Embryonic facial prominence (tissue), 1 donor: ENCODE measurements at regions not wholly inside any gene's neighbourhood (a gene's known extent, or its start where the extent isn't known, plus 50 kb on each side); places are given as distances from the start of the nearest gene placed in this dataset.
"Not testable (repeated sequence)": the region's sequence is repeated elsewhere in the genome, so short reads cannot be mapped to it uniquely, and the experiment has no call there.

Experiments
- DNase-seq: peaks from one replicate; pipeline ENCODE4 v3.0.0-alpha.2; 2016; ENCODE audit errors: extremely low spot score

DNA sequence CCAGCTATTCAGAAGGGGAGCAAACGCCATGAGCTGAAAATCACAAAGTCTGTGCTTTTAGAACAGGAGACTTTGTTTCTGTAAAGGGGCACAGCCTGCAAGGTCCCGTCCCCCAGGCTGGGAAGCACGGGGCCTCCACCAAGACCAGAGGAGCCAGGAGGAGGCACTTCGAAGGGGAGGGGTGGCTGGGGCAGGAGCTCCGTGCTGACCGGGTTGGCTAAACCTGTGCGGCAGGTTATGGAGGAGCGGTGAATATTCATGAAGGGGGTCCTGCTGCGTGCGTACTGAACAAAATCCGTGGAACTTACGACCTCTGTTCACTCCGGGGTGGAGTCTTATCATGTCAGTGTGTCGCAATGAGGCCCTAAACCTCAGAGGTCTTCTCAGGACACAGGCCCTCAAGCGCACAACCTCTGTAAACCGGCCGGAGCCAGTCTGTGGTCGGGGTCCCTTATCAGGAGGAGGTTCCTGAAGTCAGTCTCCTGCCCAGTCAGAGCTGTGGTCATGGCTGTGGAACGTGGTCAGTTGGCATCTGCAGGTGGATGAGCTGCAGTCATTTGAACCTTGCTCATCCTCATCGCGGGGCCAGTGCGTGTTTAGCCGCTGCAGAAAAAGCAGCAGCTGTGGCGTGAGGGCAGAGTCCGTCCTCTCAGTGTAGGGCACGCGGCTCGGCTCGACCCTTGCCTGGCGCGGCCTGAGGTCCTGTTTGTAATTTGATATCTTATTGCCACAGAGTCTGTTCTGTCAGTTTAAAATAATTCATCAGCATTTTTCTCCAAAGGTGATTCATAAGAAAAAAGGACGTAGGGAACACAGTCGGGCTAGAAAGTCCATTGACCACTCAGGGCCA lies 5507.7 kb upstream of the TPTE start:
- DNase-seq = not testable (repeated sequence)

DNA sequence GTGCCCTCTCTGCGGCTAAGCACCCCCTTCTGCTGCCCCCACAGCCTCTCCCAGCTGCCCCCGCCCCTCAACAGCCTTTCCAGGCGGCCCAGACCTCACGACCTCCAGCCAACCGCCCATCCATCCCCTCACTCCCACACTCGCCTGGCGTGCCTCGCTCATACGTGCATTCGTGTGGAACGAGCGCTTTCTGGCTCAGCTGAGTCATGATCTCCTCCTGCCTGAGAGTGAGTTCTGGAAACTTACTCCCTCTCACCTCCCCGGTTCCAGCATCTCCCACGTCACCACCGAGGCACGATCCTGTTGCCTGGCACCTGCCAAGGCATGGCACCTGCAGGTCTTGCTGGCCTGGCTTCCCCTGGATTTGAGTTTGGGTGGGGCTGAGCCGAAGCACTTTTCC lies 5506.2 kb upstream of the TPTE start:
- not testable (repeated sequence) for DNase-seq

DNA sequence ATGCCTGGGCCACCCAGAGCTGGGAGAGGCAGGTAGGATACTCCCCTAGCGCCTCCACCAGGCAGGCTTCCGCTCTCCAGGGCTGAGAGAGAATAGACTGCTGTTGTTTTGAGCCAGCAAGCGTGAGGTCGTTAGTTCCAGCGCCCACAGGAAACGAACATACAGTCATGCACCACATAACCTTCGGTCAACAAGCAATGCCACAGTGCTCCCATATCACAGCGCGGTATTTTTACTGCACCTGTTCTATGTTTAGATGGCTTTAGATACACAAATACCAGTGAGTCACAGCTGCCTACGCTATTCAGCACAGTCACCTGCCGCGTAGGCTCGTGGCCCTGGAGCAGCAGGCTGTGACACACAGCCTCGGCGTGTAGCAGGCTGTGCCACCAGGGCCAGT lies 5502.3 kb upstream of the TPTE start:
- DNase-seq = not testable (repeated sequence)

- not testable (repeated sequence) for DNase-seq
These were observed 5499.6 kb upstream of the TPTE start for GRCh38 chr21:5021815-5022214.

DNA sequence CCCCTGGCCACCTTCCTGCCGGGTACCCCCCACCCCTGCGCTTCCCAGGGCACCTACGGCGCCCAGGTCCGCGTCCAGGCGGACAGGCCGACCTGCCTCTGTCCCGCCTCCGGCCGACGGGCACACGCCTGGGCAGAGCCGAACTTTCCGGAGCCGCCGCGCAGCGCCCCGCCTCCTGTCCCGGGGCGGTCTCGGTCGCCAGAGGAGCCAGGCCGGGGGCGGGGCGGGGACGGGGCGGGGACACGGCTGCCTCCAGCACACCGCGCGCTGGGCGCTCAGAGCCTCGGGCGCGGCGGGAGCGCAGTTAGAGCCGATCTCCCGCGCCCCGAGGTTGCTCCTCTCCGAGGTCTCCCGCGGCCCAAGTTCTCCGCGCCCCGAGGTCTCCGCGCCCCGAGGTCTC lies 5499.1 kb upstream of the TPTE start:
- DNase-seq = not testable (repeated sequence)

DNA sequence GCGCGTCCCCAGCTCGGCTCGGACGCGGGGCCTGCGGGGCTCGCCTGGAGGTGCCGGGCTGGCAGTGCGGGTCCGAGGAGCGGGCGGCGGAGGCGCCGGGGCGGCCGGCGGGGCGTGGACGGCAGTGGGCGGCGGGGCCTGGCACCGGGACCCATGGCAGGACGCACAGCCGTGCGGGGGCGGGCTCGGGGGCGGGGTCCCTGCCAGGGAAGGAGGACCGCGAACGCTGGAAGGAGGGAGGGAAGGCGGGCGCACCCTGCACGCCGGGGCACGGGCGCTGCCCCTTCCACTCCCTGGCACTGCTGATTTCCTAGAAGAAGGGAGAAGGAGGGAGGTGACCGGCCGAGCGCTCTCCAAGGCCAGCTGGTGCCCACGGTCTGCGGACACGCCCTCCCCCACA lies 5498.6 kb upstream of the TPTE start:
- not testable (repeated sequence) for DNase-seq

DNA sequence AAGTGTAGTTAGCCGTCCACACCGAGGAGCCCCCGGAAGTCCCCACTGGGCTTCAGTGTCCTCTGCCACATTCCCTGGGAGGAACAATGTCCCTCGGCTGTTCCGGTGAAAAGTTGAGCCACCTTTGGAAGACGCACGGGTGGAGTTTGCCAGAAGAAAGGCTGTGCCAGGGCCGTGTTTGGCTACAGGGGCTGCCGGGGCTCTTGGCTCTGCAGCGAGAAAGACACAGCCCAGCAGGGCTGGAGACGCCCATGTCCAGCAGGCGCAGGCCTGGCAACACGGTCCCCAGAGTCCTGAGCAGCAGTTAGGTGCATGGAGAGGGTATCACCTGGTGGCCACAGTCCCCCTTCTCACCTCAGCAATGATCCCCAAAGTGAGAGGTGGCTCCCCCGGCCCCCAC lies 5486.2 kb upstream of the TPTE start:
- DNase-seq = not testable (repeated sequence)

DNA sequence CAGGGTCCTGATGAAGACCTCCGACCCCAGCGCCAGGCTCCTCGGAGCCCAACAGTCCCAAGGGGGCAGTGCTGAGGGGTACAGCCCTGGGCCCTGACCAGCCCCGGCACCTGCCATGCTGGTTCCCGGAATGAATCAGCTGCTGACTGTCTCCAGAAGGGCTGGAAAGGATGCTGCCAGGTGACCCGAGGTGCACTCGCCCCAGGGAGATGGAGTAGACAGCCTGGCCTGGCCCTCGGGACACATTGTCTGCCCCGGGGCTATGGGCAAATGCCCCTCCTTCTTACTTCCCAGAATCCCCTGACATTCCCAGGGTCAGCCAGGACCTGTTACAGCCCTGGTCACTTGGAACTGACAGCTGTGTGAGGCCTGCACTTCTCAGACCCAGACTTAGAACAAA lies 5485.8 kb upstream of the TPTE start:
- DNase-seq = not testable (repeated sequence)

- not testable (repeated sequence) for DNase-seq
These were observed 5483.6 kb upstream of the TPTE start for GRCh38 chr21:5037606-5038331.

DNA sequence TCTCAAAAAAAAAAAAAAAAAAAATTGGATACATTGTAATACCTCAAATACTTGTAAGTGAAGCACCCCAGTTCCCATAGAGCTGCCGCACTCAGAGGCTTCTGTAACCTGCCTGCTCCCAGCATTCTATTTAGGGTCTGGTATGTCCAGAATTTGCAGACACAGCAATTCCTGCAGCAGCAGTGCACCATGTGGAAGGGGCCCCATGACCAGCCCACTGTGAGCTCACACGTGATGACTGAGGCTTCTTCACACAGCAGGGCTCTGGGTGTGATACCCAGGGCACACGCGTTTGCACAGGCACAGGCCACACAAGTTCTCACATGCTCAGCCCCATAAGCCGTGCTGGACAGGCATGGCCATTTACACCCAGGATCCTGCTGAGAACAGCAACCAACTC lies 5481.5 kb upstream of the TPTE start:
- DNase-seq = not testable (repeated sequence)

GRCh38 chr21:5042583-5042982 lies 5478.8 kb upstream of the TPTE start:
- DNase-seq = not testable (repeated sequence)

DNA sequence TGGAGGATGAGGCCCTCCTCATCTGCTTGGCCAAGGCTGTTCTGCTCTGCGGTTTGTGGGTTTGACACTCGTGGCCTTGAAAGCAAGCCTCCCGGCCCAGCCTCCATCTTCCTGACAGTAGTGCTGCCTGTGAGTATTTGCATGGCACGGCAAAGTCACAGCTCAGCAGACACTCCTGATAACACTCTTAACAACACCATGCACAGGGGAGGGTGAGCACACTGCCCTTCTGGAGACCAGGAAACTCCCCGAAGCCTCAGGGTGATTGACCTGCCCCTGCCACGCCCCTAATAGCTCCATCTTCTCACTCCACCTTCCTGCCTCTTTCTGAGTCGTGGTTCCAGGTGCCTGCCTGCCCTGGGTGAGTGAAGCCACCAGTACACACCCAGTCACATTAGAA lies 5476.6 kb upstream of the TPTE start:
- not testable (repeated sequence) for DNase-seq

GRCh38 chr21:5051303-5052018 lies 5469.9 kb upstream of the TPTE start:
- not testable (repeated sequence) for DNase-seq

DNA sequence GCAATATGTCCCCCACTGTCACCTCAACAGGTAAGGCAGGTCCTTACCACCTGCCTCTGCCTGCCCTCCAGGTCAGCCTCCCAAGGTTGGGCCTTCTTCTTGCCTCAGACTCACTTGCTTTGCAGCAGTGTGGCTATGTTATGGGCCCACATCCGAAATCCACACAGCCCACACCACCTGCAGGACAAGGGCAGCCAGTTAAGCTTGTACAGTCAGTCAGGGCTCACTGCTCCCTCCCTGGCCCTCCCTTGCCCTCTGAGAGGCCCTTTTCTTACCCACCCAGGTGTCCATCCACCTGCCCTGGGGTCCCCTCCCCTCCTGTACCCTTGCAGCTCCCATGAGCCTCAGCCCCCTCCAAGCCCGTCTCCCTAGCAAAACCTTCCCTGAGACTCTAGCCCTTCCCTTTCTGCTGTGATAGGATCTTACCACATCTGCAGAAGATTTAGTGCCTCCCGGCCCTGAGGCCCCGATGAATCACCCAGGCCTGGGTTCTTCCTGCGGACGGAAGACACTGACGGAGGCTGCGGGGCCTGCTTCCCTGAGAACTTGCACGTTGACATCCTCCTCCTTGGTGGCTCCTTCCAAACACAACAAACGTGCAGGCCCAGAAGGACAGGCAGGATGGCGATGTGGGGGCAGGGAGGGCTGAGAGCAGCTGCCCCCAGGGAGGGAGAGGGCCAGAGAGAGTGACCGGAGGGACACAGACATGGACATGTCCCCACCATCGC lies 5466.2 kb upstream of the TPTE start:
- not testable (repeated sequence) for DNase-seq

DNA sequence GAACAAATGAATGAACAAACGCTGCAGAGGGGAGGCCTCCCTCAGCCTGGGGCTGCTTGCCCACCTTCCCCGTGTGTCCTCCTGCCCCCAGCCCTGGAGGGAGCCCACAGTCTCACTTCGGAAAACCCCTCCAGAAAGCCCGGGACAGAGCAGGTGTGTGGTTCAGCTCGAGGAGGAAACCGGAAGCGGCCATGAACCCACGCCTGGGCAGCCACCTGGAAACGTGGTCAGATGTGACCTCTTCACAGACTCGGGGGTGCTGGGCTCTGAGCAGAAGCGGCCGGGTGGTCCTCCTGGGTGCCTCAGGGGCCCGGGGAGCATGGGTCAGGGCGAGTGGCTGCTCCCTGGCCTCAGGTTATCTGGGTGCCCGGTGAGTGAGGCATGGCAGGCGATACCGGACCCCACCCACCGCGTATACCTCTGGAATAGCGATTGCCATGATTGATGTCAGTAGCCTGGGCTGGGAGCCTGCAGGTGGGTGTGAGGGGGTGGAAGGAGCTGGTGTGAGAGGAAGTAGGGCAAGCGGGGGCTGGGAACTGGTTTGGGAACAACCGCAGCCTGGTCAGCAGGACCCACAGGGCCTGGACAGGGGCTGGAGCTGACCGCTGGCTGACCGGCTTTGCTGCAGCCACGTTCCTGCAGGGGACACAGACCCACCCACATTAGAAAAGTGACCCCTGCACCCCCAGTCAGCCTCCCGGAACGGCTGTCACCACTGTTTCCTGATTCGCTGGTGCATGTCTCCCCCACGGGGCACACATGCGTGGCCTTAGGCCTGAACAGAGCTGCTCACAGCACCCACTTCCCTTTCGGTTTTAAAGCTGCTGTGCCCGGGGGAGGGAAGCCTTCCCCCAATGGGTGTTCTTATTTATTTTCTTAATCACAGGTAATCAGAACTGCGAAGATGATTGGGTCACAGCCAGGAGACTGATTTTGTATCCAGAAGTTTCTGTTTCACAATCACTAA lies 5465.1 kb upstream of the TPTE start:
- not testable (repeated sequence) for DNase-seq

- not testable (repeated sequence) for DNase-seq
These were observed 5464.3 kb upstream of the TPTE start for GRCh38 chr21:5057077-5057476.

DNA sequence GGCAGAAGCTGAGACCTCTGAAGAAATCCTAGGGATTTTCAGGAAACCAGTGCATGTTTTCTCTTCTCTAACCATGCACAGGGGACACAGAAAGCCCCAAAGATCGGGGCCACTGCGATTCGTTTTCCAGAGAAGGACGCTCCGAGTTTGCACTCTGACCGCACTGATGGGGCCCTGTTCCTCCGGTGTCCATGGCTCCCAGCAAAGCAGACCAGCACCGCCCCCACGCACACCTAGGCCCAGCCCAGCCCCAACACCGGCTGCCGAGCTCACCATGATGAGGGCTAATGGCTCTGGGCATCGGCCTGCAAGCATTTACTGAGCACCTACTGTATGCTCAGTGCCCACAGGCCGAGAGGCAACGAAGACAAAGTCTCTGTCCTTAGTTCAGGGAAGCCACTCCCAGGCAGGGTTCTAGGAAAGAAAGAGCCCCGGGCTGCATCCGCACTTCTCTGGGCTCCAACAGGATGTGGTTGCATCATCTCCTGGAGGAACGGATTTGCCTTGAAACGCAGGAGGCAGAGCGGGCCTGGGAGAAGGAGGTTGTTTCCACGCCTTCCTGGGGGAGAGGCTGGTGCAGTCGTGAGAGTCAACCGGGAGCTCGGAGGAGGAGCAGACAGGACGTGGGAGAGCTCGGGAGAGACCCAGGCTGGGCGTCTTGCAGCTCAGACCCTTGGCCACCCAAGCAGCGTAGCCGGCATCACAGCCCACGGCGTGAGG lies 5460.9 kb upstream of the TPTE start:
- DNase-seq = not testable (repeated sequence)

DNA sequence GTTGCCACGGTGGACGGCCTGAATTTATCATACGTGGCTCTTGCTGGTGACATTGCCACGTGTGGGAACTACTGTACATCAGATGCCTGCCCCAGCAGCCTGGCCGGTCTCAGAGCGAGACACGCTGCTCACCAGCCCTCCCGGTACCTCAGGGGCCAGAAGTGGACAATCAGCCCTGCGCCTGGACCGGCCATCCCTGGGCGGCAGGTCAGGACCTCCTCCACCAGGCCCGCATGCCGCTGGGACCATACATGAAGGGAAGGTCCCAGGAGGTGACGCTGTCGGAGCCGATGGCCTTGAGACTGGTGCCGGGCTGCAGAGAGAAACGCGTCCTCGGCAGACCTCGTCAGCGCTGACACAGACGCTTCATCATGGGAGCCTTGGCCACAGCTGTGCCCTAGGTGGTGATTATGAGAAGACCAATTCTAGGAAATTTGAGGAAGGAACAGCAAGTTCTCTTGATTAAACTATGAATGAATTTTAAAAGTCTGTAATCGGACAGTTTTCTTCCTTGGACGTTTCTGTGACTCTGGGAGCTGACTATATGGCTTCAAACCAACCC lies 5456.7 kb upstream of the TPTE start:
- not testable (repeated sequence) for DNase-seq
